Mesenchymal stem cell (in vitro differentiated cells and primary cell): ENCODE measurements at regions not wholly inside any gene's neighbourhood (a gene's known extent, or its start where the extent isn't known, plus 50 kb on each side); places are given as distances from the start of the nearest gene placed in this dataset.

ENCODE experiments used
- DNase-seq: peaks from one replicate; pipeline ENCODE4 v3.0.0-alpha.2; 2013
- H2AFZ ChIP-seq: one replicate; pipeline ENCODE4 v1.6.1; 2013; ENCODE audit warnings: low read depth, mild to moderate bottlenecking, control low read depth, inconsistent platforms, low read length, moderate library complexity
- H2AK5ac ChIP-seq: 2 replicates; pipeline ENCODE4 v1.6.1; 2013; ENCODE audit warnings: low read length, moderate library complexity, mild to moderate bottlenecking, inconsistent platforms; ENCODE audit not compliant: severe bottlenecking
- H2BK120ac ChIP-seq: one replicate; pipeline ENCODE4 v1.6.1; 2013; ENCODE audit warnings: low read depth, mild to moderate bottlenecking, inconsistent platforms, low read length, moderate library complexity
- H2BK12ac ChIP-seq, 2 experiments: one replicate each; pipeline ENCODE4 v1.6.1; 2013; ENCODE audit warnings: inconsistent platforms in 2 of 2, low read length in 2 of 2, mild to moderate bottlenecking in 2 of 2, moderate library complexity in 2 of 2, control low read depth in 1 of 2
- H2BK15ac ChIP-seq: one replicate; pipeline ENCODE4 v1.6.1; 2013; ENCODE audit warnings: mild to moderate bottlenecking, low read depth, inconsistent platforms; ENCODE audit not compliant: poor library complexity, severe bottlenecking
- H2BK5ac ChIP-seq: 2 replicates; pipeline ENCODE4 v1.6.1; 2013; ENCODE audit warnings: low read depth, mild to moderate bottlenecking, low read length, control low read depth, inconsistent platforms; ENCODE audit not compliant: poor library complexity, severe bottlenecking
- H3K14ac ChIP-seq, 2 experiments: one replicate each; pipeline ENCODE4 v1.6.1; 2013; ENCODE audit warnings: inconsistent platforms in 2 of 2, low read length in 2 of 2, control low read depth in 1 of 2, mild to moderate bottlenecking in 1 of 2, moderate library complexity in 1 of 2
- H3K18ac ChIP-seq, 2 experiments: one replicate each; pipeline ENCODE4 v1.6.1; 2013; ENCODE audit warnings: inconsistent platforms in 2 of 2, low read length in 2 of 2, control low read depth in 1 of 2, low read depth in 1 of 2, mild to moderate bottlenecking in 1 of 2
- H3K23ac ChIP-seq, 2 experiments: one replicate each; pipeline ENCODE4 v1.6.1; 2013; ENCODE audit warnings: inconsistent platforms in 2 of 2, low read length in 2 of 2, mild to moderate bottlenecking in 2 of 2, moderate library complexity in 2 of 2, control low read depth in 1 of 2
- H3K27ac ChIP-seq: 2 replicates; pipeline ENCODE4 v1.5.1; 2013; ENCODE audit warnings: mild to moderate bottlenecking, moderate library complexity, low read length, control low read depth, inconsistent platforms; ENCODE audit not compliant: poor library complexity, severe bottlenecking
- H3K27me3 ChIP-seq, 2 experiments: 2 replicates each; pipeline versions ENCODE4 v1.6.1 to v1.7.0; 2013; ENCODE audit warnings: low read length in 2 of 2, mild to moderate bottlenecking in 2 of 2, moderate library complexity in 2 of 2, control low read depth in 1 of 2, inconsistent platforms in 1 of 2; ENCODE audit not compliant: control insufficient read depth in 1 of 2, insufficient read depth in 1 of 2
- H3K36me3 ChIP-seq, 2 experiments: 2 replicates each; pipeline versions ENCODE4 v1.6.1 to v1.7.0; 2013; ENCODE audit warnings: low read length in 2 of 2, control low read depth in 1 of 2, inconsistent platforms in 1 of 2, low read depth in 1 of 2, mild to moderate bottlenecking in 1 of 2; ENCODE audit not compliant: insufficient read depth in 2 of 2, control insufficient read depth in 1 of 2
- H3K4ac ChIP-seq, 2 experiments: one replicate each; pipeline ENCODE4 v1.6.1; 2013; ENCODE audit warnings: inconsistent platforms in 2 of 2, low read length in 2 of 2, mild to moderate bottlenecking in 2 of 2, moderate library complexity in 2 of 2, control low read depth in 1 of 2, low read depth in 1 of 2
- H3K4me1 ChIP-seq: 2 replicates; pipeline ENCODE4 v1.6.1; 2013; ENCODE audit warnings: low read depth, low read length, control low read depth; ENCODE audit not compliant: control insufficient read depth, insufficient read depth
- H3K4me2 ChIP-seq: 2 replicates; pipeline ENCODE4 v1.6.1; 2013; ENCODE audit warnings: low read length, mild to moderate bottlenecking, inconsistent platforms; ENCODE audit not compliant: poor library complexity, severe bottlenecking
- H3K4me3 ChIP-seq, 2 experiments: 2 replicates each; pipeline versions ENCODE4 v1.5.1 to v1.7.0; 2013; ENCODE audit warnings: low read length in 2 of 2, mild to moderate bottlenecking in 2 of 2, control low read depth in 1 of 2, low read depth in 1 of 2; ENCODE audit not compliant: insufficient read depth in 1 of 2
- H3K79me1 ChIP-seq: replicated peaks from 2 replicates; pipeline ENCODE4 v1.6.1; 2013; ENCODE audit warnings: mild to moderate bottlenecking, control low read depth, low read length, inconsistent platforms; ENCODE audit not compliant: poor library complexity, severe bottlenecking
- H3K9ac ChIP-seq: 2 replicates; pipeline ENCODE4 v1.7.0; 2013; ENCODE audit warnings: mild to moderate bottlenecking, low read length, moderate library complexity
- H3K9me3 ChIP-seq: 2 replicates; pipeline ENCODE4 v1.7.0; 2013; ENCODE audit warnings: mild to moderate bottlenecking, low read length; ENCODE audit not compliant: control insufficient read depth
- H4K8ac ChIP-seq: one replicate; pipeline ENCODE4 v1.6.1; 2013; ENCODE audit warnings: inconsistent platforms, mild to moderate bottlenecking, low read length, moderate library complexity
- H4K91ac ChIP-seq: one replicate; pipeline ENCODE4 v1.6.1; 2013; ENCODE audit warnings: mild to moderate bottlenecking, low read length, inconsistent platforms
- WGBS: methylation state at CpG from one replicate; pipeline ENCODE4 v1.1.7; 2013; ENCODE audit warnings: mixed read lengths; 5-methylcytosine and 5-hydroxymethylcytosine counted together

GRCh38 chr4:114773339-114773738 is 174.7 kb downstream of the UGT8 start:
- Histone ChIP-seq H2BK12ac (no peak overlapping the region), H3K36me3 (no peaks in the 10 kb centered on the region), H3K9ac (no peak overlapping the region), H3K4me2 (no peak overlapping the region), H3K14ac (no peak overlapping the region), H3K4me3 (no peak overlapping the region), H3K18ac (no peak overlapping the region), H3K4me1 (no peaks in the 10 kb centered on the region), H3K9me3 (no peaks in the 10 kb centered on the region), H3K4ac (no peak overlapping the region), H4K8ac (no peak overlapping the region), H4K91ac (no peak overlapping the region), H2BK15ac (no peak overlapping the region), H3K23ac (no peak overlapping the region), H2AK5ac (no peak overlapping the region), H3K79me1 (no peaks in the 10 kb centered on the region), H2AFZ (no peak overlapping the region), H3K27ac (no peak overlapping the region), H3K27me3 (no peaks in the 10 kb centered on the region), H2BK120ac (no peak overlapping the region), H2BK5ac (no peak overlapping the region)
- whole genome bisulfite sequencing: no CpG with 5 or more reads among the region's 1 CpG
- no peak for DNase-seq
